DOHH2 (cell line): ENCODE measurements at regions not wholly inside any gene's neighbourhood (a gene's known extent, or its start where the extent isn't known, plus 50 kb on each side); places are given as distances from the start of the nearest gene placed in this dataset.

Experiments
- H3F3A ChIP-seq: fragments of 200-600 bp; sonication (generic), shearing (Covaris generic); 2 replicates; pipeline ENCODE4 v1.6.0; 2016; ENCODE audit warnings: antibody characterized with exemption, mild to moderate bottlenecking; ENCODE audit not compliant: control insufficient read depth, insufficient read depth
- H3K27ac ChIP-seq: fragments of 200-600 bp; sonication (generic); 2 replicates; pipeline ENCODE4 v1.5.1; 2014; ENCODE audit warnings: low read depth, mild to moderate bottlenecking, low read length, moderate library complexity
- H3K27me3 ChIP-seq: fragments of 200-600 bp; sonication (generic); 2 replicates; pipeline ENCODE4 v1.6.1; 2014; ENCODE audit warnings: mild to moderate bottlenecking, low read length, mixed read lengths; ENCODE audit not compliant: control insufficient read depth
- H3K36me3 ChIP-seq: fragments of 200-600 bp; sonication (generic); 2 replicates; pipeline ENCODE4 v1.6.1; 2014; ENCODE audit warnings: mild to moderate bottlenecking, low read length, moderate library complexity, mixed read lengths; ENCODE audit not compliant: control insufficient read depth
- H3K4me1 ChIP-seq: fragments of 200-600 bp; sonication (generic); 2 replicates; pipeline ENCODE4 v1.6.1; 2014; ENCODE audit warnings: mild to moderate bottlenecking, low read length, mixed read lengths; ENCODE audit not compliant: control insufficient read depth
- H3K4me2 ChIP-seq: fragments of 200-600 bp; sonication (generic); 2 replicates; pipeline ENCODE4 v1.6.0; 2014; ENCODE audit warnings: mild to moderate bottlenecking, low read length, moderate library complexity
- H3K4me3 ChIP-seq: fragments of 200-600 bp; sonication (generic); 2 replicates; pipeline ENCODE4 v1.5.1; 2014; ENCODE audit warnings: mild to moderate bottlenecking, low read length, mixed read lengths
- H3K79me2 ChIP-seq: fragments of 200-600 bp; sonication (generic); 2 replicates; pipeline ENCODE4 v1.6.1; 2014; ENCODE audit warnings: mild to moderate bottlenecking, low read length, mixed read lengths; ENCODE audit not compliant: control insufficient read depth
- H3K9me2 ChIP-seq: fragments of 200-600 bp; sonication (generic); replicated peaks from 2 replicates; pipeline ENCODE4 v1.6.1; 2014; ENCODE audit warnings: mild to moderate bottlenecking, low read length, mixed read lengths; ENCODE audit not compliant: control insufficient read depth
- H3K9me3 ChIP-seq: fragments of 200-600 bp; sonication (generic); 2 replicates; pipeline ENCODE4 v1.6.1; 2014; ENCODE audit warnings: antibody characterized with exemption, low read length, mixed read lengths; ENCODE audit not compliant: control insufficient read depth, insufficient read depth
- H4K20me1 ChIP-seq: fragments of 200-600 bp; sonication (generic); 2 replicates; pipeline ENCODE4 v1.6.0; 2014; ENCODE audit warnings: low read depth, mild to moderate bottlenecking, antibody characterized with exemption, low read length, moderate library complexity; ENCODE audit not compliant: control insufficient read depth, insufficient read depth
- CTCF ChIP-seq: fragments of 200-600 bp; sonication (generic); IDR thresholded peaks from one replicate; pipeline ENCODE4 v1.5.1; 2014; ENCODE audit warnings: antibody characterized with exemption, mild to moderate bottlenecking, low read depth, low read length; ENCODE audit not compliant: poor library complexity, severe bottlenecking
- EZH2phosphoT487 ChIP-seq: fragments of 200-600 bp; sonication (generic); IDR thresholded peaks from 2 replicates; pipeline ENCODE4 v1.6.1; 2017; ENCODE audit warnings: borderline replicate concordance, mild to moderate bottlenecking, antibody characterized with exemption, low read length, moderate library complexity, mixed read lengths

DNA sequence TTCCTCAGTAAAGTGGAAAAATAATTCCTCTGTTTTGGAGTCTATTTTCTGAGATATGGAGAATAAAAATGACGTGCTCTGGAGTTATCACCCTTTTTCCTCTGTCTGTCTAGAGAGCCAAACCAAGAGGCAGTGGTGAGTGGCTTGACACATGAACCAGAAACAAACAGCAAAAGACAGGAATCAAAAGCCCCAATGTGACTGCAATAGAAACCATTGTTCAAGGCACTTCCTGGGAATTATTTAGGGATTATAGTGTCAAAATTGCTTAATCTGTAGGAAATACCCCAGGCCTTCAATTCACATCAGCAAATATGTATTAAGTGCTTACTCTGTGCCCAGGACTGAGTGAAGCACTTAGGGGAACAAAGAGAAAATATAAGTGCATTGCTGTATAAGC, 560.4 kb upstream of the JAG1 start:
- Histone ChIP-seq H3K4me3 (no peak overlapping the region), H3K27ac (no peak overlapping the region), H3K4me2 (no peak overlapping the region), H3F3A (no peaks in the 10 kb centered on the region), H3K9me3 (no peaks in the 10 kb centered on the region), H3K27me3 (no peaks in the 10 kb centered on the region), H4K20me1 (no peaks in the 10 kb centered on the region), H3K36me3 (no peaks in the 10 kb centered on the region), H3K9me2 (no peaks in the 10 kb centered on the region), H3K4me1 (no peaks in the 10 kb centered on the region), H3K79me2 (no peaks in the 10 kb centered on the region)
- TF ChIP-seq CTCF, result no peak
- no peak for TF ChIP-seq EZH2phosphoT487

GRCh38 chr20:11234608-11235007, 560.8 kb upstream of the JAG1 start:
- H3K79me2 ChIP-seq, result no peaks in the 10 kb centered on the region
- H3K4me3 ChIP-seq, result no peak overlapping the region
- H3K36me3 ChIP-seq, result no peaks in the 10 kb centered on the region
- H4K20me1 ChIP-seq, result no peaks in the 10 kb centered on the region
- H3K27ac ChIP-seq, result no peak overlapping the region
- no peaks in the 10 kb centered on the region for H3K4me1 ChIP-seq
- H3K9me3 ChIP-seq, result no peaks in the 10 kb centered on the region
- H3K27me3 ChIP-seq, result no peaks in the 10 kb centered on the region
- TF ChIP-seq CTCF (no peak), EZH2phosphoT487 (no peak)
- H3K9me2 ChIP-seq, result no peaks in the 10 kb centered on the region
- H3K4me2 ChIP-seq, result no peak overlapping the region
- H3F3A ChIP-seq, result no peaks in the 10 kb centered on the region

- H3K27ac ChIP-seq, result no peak overlapping the region
- H3K79me2 ChIP-seq, result no peaks in the 10 kb centered on the region
- no peak overlapping the region for H3K4me3 ChIP-seq
- no peaks in the 10 kb centered on the region for H3K36me3 ChIP-seq
- no peak overlapping the region for H3K4me2 ChIP-seq
- no peaks in the 10 kb centered on the region for H3F3A ChIP-seq
- no peaks in the 10 kb centered on the region for H3K4me1 ChIP-seq
- no peaks in the 10 kb centered on the region for H3K27me3 ChIP-seq
- no peaks in the 10 kb centered on the region for H3K9me2 ChIP-seq
- no peak for TF ChIP-seq EZH2phosphoT487
- no peak for TF ChIP-seq CTCF
- no peaks in the 10 kb centered on the region for H3K9me3 ChIP-seq
- no peaks in the 10 kb centered on the region for H4K20me1 ChIP-seq
These were observed 561.3 kb upstream of the JAG1 start for GRCh38 chr20:11235058-11235457.

DNA sequence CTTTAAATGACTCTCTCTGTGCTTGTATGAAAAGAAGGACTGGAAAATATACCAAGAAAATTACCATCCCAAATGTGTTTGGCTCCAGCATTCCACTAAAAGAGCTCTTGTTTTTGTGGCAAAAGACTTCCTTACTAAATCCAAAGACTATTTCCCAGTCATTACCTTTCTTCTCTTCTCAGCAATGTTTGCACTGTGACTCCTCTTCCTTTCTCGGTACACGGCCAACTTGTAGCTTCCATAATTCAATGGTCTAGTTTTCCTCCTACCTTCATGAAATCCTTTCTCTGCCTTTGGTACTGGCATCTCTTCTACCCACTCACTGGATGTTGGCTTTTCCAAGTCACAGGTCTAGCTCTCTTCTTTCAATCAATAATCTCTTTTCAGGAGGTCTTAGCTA, 568.5 kb upstream of the JAG1 start:
- Histone ChIP-seq H3K4me3 (no peak overlapping the region), H3F3A (no peaks in the 10 kb centered on the region), H3K79me2 (no peaks in the 10 kb centered on the region), H3K36me3 (no peaks in the 10 kb centered on the region), H3K27ac (no peak overlapping the region), H3K9me2 (no peaks in the 10 kb centered on the region), H3K9me3 (no peaks in the 10 kb centered on the region), H3K27me3 (no peaks in the 10 kb centered on the region), H4K20me1 (no peaks in the 10 kb centered on the region), H3K4me2 (no peak overlapping the region), H3K4me1 (no peaks in the 10 kb centered on the region)
- TF ChIP-seq EZH2phosphoT487 (no peak), CTCF (no peak)
